ENCODE measurements at regions not wholly inside any gene's neighbourhood (a gene's known extent, or its start where the extent isn't known, plus 50 kb on each side); places are given as distances from the start of the nearest gene placed in this dataset.

GRCh38 chr2:48250474-48250844 is 64.0 kb upstream of the FOXN2 start:
- TF ChIP-seq FOXA1 (IDR thresholded peaks at IDR 0.05) (no peak), TARDBP (IDR thresholded peaks at IDR 0.05) (no peak), BHLHE40 (IDR thresholded peaks at IDR 0.05; ENCODE audit: borderline replicate concordance) (no peak), FOXM1 (IDR thresholded peaks at IDR 0.05; ENCODE audit: borderline replicate concordance) (no peak), HDGF (IDR thresholded peaks at IDR 0.05; ENCODE audit: borderline replicate concordance) (no peak), ELF4 (IDR thresholded peaks at IDR 0.05) (no peak), L3MBTL2 (conservative IDR thresholded peaks at IDR 0.05) (no peak), PKNOX1 (IDR thresholded peaks at IDR 0.05) (no peak), LEF1 (IDR thresholded peaks at IDR 0.05; ENCODE audit: borderline replicate concordance) (no peak), ARNT (IDR thresholded peaks at IDR 0.05) (no peak)

Measured in HEK293T (cell line).